NCI-H2196 (cell line): ENCODE measurements at regions not wholly inside any gene's neighbourhood (a gene's known extent, or its start where the extent isn't known, plus 50 kb on each side); places are given as distances from the start of the nearest gene placed in this dataset.
"Not testable (repeated sequence)": the region's sequence is repeated elsewhere in the genome, so short reads cannot be mapped to it uniquely, and the experiment has no call there.

Experiments
- DNase-seq: peaks from one replicate; lab custom pipeline; 2025; ENCODE audit not compliant: unreplicated experiment; lab: John Stamatoyannopoulos, UW

DNA sequence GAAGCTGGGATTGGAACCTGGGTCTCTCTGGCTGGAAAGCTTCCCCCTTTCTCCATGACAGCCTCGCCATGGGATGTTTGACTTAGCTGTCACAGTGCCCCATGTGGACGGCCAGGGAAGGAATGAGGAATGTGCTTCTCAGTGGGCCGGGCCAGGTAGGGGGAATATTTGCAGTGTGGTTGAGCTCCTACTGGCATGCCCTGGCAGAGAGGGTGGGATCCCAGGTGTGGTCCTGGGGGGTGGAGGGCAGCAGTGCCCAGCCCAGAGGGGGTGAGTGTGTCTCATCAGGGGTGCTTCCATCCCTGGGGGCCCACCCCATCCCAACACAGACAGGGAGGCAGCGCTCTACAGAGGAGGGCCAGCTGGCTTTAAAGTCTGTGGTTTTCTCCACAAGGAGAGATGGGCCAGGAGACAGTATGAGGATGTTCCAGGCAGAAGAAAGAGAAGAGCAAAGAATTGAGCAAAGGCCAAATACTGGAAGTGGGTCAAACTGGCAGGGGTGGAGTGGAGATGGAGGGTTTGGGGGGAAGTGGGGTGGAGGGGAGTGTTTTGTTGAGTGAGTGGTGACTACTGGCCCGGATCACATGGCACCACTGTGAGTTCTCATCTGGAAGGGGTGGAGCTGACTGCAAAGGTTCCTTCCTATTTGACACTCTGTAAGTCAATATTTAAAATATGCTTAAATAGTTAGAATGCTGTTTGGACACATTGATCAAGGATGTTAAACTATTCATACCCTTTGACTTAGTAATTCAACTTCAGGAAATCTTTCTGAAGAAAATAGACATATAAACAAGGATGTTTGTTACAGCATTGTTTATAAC, 94.0 kb downstream of the MYCN start:
- no peak for DNase-seq

DNA sequence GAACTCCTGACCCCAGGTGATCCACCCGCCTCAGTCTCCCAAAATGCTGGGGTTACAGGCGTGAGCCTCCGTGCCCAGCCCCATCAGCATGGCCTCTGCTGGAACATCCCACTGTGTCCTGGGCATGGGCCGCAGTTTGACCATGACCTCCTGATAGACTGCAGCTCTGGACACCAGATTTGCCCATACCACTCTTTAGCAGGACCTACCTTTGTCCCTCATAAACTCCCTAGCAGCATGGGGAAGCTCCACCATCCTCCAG, 92.6 kb downstream of the MYCN start:
- no peak for DNase-seq

DNA sequence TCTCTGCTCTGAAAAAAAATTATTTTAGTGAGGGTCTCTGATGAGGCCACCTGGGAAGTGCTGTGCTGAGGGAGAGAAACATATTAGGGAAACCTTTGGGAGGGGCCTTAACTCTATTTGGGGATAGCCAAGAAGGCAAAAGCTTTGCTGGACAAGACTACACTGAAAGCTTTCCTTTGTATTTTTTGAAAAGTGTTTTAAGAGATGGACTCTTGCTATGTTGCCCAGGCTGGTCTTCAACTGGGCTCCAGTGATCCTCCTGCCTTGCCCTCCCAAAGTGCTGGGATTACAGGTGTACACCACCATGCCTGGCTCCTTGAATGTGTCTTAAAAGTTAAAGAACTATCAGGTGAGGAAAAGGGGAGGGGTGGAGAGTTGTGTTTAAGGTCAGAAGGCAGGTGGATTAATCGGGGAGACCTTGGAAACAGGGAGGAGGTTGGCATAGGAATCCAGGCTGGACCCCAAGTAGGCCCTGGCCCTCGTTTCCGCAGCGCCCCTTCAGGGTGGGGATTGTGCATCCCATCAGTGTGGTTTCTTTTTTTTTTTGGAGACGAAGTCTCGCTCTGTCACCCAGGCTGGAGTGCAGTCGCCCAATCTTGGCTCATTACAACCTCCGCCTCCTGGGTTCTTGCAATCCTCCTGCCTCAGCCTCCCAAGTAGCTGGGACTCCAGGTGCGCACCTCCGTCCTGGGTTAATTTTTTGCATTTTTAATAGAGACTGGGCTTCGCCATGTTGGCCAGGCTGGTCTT, 92.1 kb downstream of the MYCN start:
- DNase-seq: no peak

GRCh38 chr2:16031848-16032159, 91.5 kb downstream of the MYCN start:
- peak; percentile 23 for DNase-seq

GRCh38 chr2:16031058-16031847, 90.9 kb downstream of the MYCN start:
- no peak for DNase-seq

GRCh38 chr2:16030206-16031057, 90.1 kb downstream of the MYCN start:
- no peak for DNase-seq

DNA sequence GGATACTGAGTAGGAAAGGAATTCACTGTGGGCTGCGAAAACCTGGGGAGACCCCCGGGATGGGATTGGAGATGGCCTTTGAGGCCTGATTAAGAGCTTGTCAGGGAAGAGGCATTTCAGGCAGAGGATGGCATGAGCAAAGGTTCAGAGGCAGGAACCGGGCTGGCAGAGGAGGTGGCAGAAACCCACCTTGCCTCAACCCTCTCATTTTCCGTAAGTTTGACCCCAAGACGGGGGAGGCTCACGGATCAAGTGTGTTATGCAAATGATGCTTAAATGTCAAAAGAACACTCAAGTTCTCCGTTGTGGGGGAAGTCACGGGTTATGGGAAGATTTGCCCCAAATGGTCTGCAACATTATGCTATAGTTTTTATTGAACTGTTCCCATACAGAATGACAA, 88.3 kb downstream of the MYCN start:
- DNase-seq: no peak

DNA sequence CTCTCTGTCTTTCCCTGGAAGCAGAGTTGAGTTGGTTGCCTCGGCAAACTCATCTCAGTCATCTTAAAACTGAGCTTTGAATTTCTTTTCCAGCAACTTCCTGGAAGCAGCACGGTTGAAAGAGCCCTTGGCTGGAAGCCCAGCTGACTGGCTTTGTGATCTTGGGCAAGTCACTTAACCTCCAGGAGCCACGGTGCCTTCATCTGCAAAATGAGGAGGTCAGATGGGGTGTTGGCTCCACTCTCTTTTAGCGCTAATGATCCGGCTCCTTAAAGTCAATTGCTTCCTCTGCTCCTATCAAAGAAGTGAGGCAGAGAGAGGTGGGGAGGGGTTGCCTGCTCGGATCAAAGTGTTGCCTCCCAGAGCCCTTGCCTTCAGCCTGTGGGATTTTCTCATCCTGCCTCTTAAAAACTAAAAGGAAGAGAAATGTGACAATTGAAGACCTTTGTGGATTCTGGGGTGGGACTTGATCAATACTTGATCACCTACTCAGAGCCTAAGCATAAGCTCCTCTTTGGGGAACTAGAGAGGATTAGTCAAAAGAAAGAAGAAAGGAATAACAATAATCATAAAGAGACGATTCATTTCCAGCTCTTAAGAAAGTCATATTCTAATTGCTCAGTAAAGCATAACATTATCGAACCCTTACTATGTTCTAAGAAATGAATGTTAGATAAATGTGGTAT, 86.6 kb downstream of the MYCN start:
- no peak for DNase-seq

DNA sequence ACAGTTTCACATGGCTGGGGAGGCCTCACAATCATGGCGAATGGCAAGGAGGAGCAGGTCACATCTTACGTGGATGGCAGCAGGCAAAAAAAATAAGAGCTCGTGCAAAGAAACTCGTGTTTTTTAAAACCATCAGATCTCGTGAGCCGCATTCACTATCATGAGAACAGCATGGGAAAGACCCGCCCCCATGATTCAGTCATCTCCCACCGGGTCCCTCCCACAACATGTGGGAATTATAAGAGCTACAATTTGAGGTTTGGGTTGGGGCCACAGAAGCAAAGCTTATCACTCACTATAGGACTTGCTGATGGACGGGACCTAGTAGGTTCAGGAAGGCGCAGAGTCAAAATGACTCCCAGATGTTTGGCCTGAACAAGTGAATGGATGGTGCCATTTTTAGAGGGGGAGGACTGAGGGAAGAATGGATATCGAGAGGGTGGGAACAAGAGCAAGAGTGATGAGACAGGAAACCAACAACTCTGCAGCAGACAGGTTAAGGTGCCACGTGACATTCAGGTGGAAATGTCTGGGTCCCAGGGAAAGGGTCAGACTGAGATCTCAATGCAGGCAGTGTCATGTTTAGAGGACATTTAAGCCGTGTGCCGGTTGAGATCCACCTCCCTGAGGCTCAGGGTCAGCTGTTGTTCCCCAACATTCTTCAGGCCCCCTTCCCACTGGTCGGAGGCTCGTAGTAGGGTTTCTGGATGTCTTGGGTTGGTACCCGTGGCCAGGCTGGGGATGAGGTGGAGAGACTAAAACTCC, 85.7 kb downstream of the MYCN start:
- no peak for DNase-seq

DNA sequence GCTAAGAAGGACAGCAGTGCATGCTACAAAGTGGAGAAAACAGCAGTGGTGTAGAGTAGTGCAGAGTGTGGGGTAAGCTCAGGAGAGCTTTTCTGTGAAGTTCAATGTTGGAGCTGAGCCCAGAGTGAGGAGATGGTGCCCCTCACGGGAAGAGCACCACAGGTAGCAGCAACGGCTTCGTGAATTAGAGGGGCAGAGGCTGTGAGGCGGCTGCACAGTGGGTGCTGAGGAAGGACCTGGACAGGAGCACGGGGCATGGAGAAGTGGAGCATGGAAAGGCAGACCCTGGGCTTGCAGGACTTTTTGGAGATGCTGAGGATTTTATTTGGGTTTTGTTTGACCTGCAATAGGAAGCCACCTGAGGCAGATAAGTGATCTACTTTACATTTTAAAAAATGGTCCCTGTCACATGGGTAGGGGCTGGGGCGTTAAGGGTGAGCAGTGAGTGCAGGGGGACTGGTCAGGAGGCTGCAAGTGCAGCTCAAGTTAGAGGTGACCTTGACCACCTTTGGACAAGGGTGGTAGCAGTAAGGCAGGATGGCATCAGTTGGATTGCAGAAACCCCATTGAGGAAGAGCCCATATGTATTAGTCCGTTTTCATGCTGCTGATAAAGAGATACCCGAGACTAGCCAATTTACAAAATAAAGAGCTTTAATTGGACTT, 85.0 kb downstream of the MYCN start:
- DNase-seq: no peak

DNA sequence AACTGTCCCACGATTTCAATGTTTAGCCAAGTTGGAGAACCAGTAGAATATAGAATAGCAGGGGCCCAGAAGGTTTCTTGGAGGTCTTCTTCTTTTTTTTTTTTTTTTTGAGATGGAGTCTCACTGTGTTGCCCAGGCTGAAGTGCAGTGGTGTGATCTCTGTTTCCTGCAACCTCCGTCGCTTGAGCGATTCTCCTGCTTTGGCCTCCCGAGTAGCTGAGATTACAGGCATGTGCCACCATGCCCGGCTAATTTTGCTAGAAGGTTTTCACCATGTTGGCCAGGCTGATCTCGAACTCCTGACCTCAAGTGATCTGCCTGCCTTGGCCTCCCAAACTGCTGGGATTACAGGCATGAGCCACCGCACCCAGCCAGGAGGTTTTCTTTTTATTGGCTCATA, 84.3 kb downstream of the MYCN start:
- DNase-seq: not testable (repeated sequence)

- no peak for DNase-seq
These were observed 83.4 kb downstream of the MYCN start for GRCh38 chr2:16023506-16024360.

- no peak for DNase-seq
These were observed 82.3 kb downstream of the MYCN start for GRCh38 chr2:16022548-16023240.

DNA sequence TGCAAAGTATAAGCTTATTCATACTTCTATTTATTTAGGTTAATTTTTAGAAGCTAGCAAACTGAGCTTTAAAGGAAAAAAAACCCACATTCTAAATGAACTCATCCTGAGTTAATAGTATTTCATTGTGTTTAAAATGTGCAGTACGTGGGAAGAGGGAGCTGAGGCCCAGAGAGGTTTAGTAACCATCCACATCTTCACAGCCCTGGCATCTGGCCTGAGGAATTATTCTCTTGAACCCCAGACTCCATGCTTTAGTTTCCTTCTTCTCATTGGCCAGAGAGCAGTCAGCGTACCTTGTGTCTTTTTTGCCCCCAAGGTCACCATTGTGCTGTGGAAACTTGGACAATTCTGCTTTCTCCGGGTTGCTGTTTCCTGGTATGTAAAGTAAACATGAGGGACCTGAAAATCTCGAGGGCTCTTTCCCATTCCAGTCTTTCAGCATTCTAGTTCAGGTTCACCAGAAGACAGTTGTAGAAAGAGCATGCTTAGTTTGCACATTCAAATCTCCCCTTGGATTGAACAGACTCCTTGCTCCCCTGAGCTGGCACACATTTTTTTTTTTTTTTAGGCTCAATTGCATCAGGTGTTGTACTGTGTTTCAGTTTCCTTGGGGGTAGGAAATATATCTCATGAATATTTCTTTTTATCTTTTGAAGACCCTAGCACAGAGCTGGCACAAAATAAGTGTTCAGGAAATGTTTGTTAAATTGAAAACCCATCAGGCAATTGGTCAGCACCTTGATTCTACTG, 81.4 kb downstream of the MYCN start:
- DNase-seq: no peak

DNA sequence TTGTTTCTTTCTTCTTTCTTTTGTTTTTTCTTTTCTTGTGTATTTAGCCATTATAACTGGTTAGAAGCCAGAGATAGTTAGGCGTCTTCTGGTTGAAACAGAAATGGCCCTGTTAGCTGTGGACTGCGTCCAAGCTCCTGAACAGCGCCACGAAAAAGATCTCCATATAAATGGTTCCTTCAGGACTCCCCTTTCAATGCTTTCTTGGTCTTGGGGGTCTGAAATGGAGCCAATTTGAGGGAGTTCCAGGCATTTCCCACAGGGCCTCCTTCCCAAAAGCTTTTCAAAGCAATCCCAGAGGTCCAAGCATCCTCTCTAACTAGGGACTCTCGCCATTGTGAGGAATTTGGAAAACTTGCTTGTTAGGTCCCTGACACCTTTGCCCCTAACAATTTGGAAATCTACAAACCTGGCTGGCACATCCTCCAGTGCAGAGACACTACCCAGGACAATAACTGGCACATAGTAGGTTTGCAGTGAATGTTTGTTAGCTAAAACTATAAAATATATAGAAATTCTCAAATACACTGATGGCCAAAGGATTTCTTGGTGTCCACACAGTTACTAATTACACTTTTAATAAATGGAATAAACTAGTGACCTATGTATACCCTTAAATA, 80.1 kb downstream of the MYCN start:
- DNase-seq: no peak

DNA sequence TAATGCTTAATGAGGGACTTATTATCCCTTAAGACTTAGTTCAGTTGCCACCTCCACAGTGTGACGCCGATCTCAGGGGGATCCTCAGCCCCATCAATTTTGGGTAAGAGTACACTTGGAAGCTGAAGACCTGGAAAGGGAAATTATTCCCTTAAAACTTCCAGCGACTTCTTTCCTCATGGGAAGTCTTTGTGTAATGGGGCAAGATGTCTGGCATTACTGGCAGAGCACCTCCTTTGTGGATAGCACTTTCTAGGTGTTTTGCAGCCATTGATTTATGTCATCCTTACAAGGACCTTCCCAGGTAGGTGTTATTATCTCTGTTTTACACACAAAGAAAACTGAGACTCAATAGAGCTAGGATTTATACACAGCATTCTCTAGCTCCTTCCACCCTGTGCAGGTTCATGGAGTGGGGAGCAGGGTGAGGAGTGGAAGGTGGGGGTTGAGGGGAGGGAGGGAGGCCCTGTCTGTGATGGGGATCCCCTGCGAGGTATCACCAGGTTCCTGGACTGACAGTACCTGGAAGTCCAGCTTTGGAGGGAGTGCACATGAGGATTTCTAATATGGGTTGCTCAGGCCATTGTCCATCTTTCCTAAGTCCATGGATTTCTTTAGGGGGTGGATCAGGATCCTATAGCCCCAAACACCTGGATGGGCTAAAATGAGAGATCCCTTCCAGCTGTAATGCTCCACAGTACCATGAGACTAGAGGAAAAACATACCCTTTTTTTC, 79.4 kb downstream of the MYCN start:
- no peak for DNase-seq
